ENCODE measurements at regions not wholly inside any gene's neighbourhood (a gene's known extent, or its start where the extent isn't known, plus 50 kb on each side); places are given as distances from the start of the nearest gene placed in this dataset.

- DNase-seq (ENCODE audit: extremely low read depth, low read depth), result no peak
- TF ChIP-seq CTCF (IDR thresholded peaks at IDR 0.05; ENCODE audit: low read depth, low read length, missing control alignments), result no peak
- no peak overlapping the region for H3K4me3 ChIP-seq (replicated peaks; ENCODE audit: low read depth, low read length)
Measured at GRCh38 chr4:120177603-120178002, 111.0 kb upstream of the MAD2L1 start.

GRCh38 chr4:120175272-120175671 is 108.6 kb upstream of the MAD2L1 start:
- no peak overlapping the region for H3K4me3 ChIP-seq (replicated peaks; ENCODE audit: low read depth, low read length)
- no peak for TF ChIP-seq CTCF (IDR thresholded peaks at IDR 0.05; ENCODE audit: low read depth, low read length, missing control alignments)
- DNase-seq (ENCODE audit: extremely low read depth, low read depth), result no peak

GRCh38 chr4:120163895-120164294 is 97.2 kb upstream of the MAD2L1 start:
- DNase-seq (ENCODE audit: extremely low read depth, low read depth), result no peak
- H3K4me3 ChIP-seq (replicated peaks; ENCODE audit: low read depth, low read length), result no peak overlapping the region
- TF ChIP-seq CTCF (IDR thresholded peaks at IDR 0.05; ENCODE audit: low read depth, low read length, missing control alignments), result no peak

GRCh38 chr4:120158841-120159463 is 92.3 kb upstream of the MAD2L1 start:
- H3K4me3 ChIP-seq (replicated peaks; ENCODE audit: low read depth, low read length), result no peak overlapping the region
- TF ChIP-seq CTCF (IDR thresholded peaks at IDR 0.05; ENCODE audit: low read depth, low read length, missing control alignments), result no peak
- no peak for DNase-seq (ENCODE audit: extremely low read depth, low read depth)

- TF ChIP-seq CTCF (IDR thresholded peaks at IDR 0.05; ENCODE audit: low read depth, low read length, missing control alignments), result no peak
- no peak for DNase-seq (ENCODE audit: extremely low read depth, low read depth)
Measured at GRCh38 chr4:120158046-120158445, 91.4 kb upstream of the MAD2L1 start.

GRCh38 chr4:120156120-120156718 is 89.6 kb upstream of the MAD2L1 start:
- peak; percentile 31 for TF ChIP-seq CTCF (IDR thresholded peaks at IDR 0.05; ENCODE audit: low read depth, low read length, missing control alignments)
- H3K4me3 ChIP-seq (replicated peaks; ENCODE audit: low read depth, low read length), result no peak overlapping the region
- peak; percentile 20 for DNase-seq (ENCODE audit: extremely low read depth, low read depth)

More at GRCh38 chr4:120158046-120158445, 91.4 kb upstream of the MAD2L1 start:
- no peak overlapping the region for H3K4me3 ChIP-seq (replicated peaks; ENCODE audit: low read depth, low read length)
